Lung (tissue), 11 donors: ENCODE measurements at regions not wholly inside any gene's neighbourhood (a gene's known extent, or its start where the extent isn't known, plus 50 kb on each side); places are given as distances from the start of the nearest gene placed in this dataset.
A peak's percentile ranks its signal among the peaks of the same experiment; 100 is the strongest.

Source experiments
- ATAC-seq: fragments of 200-7000 bp; cut with Tn5 transposase; one replicate; pipeline ENCODE4 v1.9.1; 2020; ENCODE audit warnings: moderate number of reproducible peaks; ENCODE audit not compliant: insufficient read depth, low FRiP score
- DNase-seq, 3 donors: peaks; one replicate each; pipeline ENCODE4 v3.0.0-alpha.2; 2013 to 2017
- H3K27ac ChIP-seq, 2 donors: one replicate each; pipeline ENCODE4 v1.5.1; 2013; ENCODE audit warnings: mild to moderate bottlenecking in 2 of 2, moderate library complexity in 2 of 2, control low read depth in 1 of 2, inconsistent platforms in 1 of 2, low read depth in 1 of 2, low read length in 1 of 2
- H3K27me3 ChIP-seq, 3 donors: one replicate each; pipeline ENCODE4 v1.5.1; 2013; ENCODE audit warnings: low read length in 2 of 3; ENCODE audit not compliant: control insufficient read depth in 3 of 3, insufficient read depth in 3 of 3
- H3K36me3 ChIP-seq, 4 donors: one replicate each; pipeline ENCODE4 v1.5.1; 2013; ENCODE audit warnings: low read length in 4 of 4, mild to moderate bottlenecking in 1 of 4, moderate library complexity in 1 of 4; ENCODE audit not compliant: control insufficient read depth in 4 of 4, insufficient read depth in 4 of 4
- H3K4me1 ChIP-seq, 5 donors: one replicate each; pipeline ENCODE4 v1.5.1; 2013; ENCODE audit warnings: low read length in 5 of 5, mild to moderate bottlenecking in 2 of 5, moderate library complexity in 1 of 5; ENCODE audit not compliant: control insufficient read depth in 5 of 5, insufficient read depth in 5 of 5
- H3K4me3 ChIP-seq: one replicate; pipeline ENCODE4 v1.5.1; 2013; ENCODE audit warnings: mild to moderate bottlenecking, control low read depth, moderate library complexity
- H3K9ac ChIP-seq, 2 donors: one replicate each; pipeline ENCODE4 v1.5.1; 2013; ENCODE audit warnings: low read length in 2 of 2, control low read depth in 1 of 2; ENCODE audit not compliant: insufficient read depth in 1 of 2
- H3K9me3 ChIP-seq, 4 donors: one replicate each; pipeline ENCODE4 v1.5.1; 2013; ENCODE audit warnings: low read length in 3 of 4, mild to moderate bottlenecking in 1 of 4, moderate library complexity in 1 of 4; ENCODE audit not compliant: control insufficient read depth in 4 of 4, insufficient read depth in 3 of 4
- WGBS, 2 donors: extraction: QIAGEN DNeasy Blood & Tissue Kit; methylation state at CpG; one replicate each; pipeline ENCODE4 v1.1.7; 2013; 5-methylcytosine and 5-hydroxymethylcytosine counted together
- TF ChIP-seq, protein P1 (sequence below): IDR thresholded peaks from 2 replicates; pipeline ENCODE4 v1.5.1; 2012; ENCODE audit warnings: mild to moderate bottlenecking; ENCODE audit errors: control extremely low read depth, extremely low read depth
- donor health status: control.
- donor health status: control.
- donor health status: Bipolar disorder and iron deficiency.
- donor health status: healthy.
- donor health status: DM: yes; HTN: yes; CAD: no.

GRCh38 chr1:200299571-200299970 is 110.3 kb downstream of the ZNF281 start:
- H3K27me3 ChIP-seq: no peaks in the 10 kb centered on the region
- peaks cover 0 to 17% (median 0%) of the 10 kb centered on the region in 5 donors for H3K4me1 ChIP-seq
- DNase-seq: no peak
- no peak overlapping the region for H3K27ac ChIP-seq
- no peak for ATAC-seq
- no peaks in the 10 kb centered on the region for H3K9me3 ChIP-seq
- no peak overlapping the region for H3K4me3 ChIP-seq
- no peak overlapping the region for H3K9ac ChIP-seq
- H3K36me3 ChIP-seq: no peaks in the 10 kb centered on the region
- 91 to 100% methylated on average over 1 of the region's 1 CpG for WGBS, 2 donors
- TF ChIP-seq, protein P1, sequence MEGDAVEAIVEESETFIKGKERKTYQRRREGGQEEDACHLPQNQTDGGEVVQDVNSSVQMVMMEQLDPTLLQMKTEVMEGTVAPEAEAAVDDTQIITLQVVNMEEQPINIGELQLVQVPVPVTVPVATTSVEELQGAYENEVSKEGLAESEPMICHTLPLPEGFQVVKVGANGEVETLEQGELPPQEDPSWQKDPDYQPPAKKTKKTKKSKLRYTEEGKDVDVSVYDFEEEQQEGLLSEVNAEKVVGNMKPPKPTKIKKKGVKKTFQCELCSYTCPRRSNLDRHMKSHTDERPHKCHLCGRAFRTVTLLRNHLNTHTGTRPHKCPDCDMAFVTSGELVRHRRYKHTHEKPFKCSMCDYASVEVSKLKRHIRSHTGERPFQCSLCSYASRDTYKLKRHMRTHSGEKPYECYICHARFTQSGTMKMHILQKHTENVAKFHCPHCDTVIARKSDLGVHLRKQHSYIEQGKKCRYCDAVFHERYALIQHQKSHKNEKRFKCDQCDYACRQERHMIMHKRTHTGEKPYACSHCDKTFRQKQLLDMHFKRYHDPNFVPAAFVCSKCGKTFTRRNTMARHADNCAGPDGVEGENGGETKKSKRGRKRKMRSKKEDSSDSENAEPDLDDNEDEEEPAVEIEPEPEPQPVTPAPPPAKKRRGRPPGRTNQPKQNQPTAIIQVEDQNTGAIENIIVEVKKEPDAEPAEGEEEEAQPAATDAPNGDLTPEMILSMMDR: no peak

GRCh38 chr1:200298242-200298641 is 111.6 kb downstream of the ZNF281 start:
- H3K27me3 ChIP-seq: no peaks in the 10 kb centered on the region
- TF ChIP-seq, protein P1: no peak
- no peak overlapping the region for H3K27ac ChIP-seq
- no peaks in the 10 kb centered on the region for H3K36me3 ChIP-seq
- peaks cover 0 to 17% (median 0%) of the 10 kb centered on the region in 5 donors for H3K4me1 ChIP-seq
- WGBS, 2 donors: 71 to 81% methylated on average over 1 of the region's 1 CpG
- no peak for ATAC-seq
- no peak for DNase-seq
- no peaks in the 10 kb centered on the region for H3K9me3 ChIP-seq
- H3K4me3 ChIP-seq: no peak overlapping the region
- H3K9ac ChIP-seq: no peak overlapping the region

DNA sequence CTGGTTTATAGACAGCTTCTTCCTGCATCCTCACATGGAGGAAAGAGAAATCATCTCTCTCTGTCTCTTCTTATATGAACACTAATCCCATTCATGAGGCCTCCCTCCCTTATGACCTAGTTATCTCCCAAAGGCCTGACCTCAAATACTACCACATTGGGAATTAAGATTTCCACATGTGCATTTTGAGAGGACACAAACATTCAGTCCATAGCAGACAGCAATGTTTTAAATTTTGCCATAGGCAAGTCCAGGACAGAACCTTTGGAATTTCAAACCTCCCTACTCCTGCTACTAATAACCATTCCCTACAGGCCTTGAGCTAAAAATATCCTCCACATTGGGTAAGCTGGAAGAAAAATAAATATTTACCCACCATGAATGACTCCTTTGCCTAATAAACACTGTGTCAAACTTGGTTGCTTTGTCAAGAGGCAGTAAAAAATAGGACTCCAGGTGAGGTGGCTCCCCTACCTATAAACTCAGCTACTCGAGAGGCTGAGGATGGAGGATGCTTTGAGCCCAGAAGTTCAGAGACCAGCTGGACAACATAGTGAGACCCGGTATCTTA is 113.7 kb downstream of the ZNF281 start:
- Histone ChIP-seq H3K27me3 (no peaks in the 10 kb centered on the region), H3K4me1 (peaks cover 0 to 1% (median 0%) of the 10 kb centered on the region in 5 donors), H3K4me3 (no peak overlapping the region), H3K27ac (no peak overlapping the region), H3K9me3 (no peaks in the 10 kb centered on the region), H3K36me3 (no peaks in the 10 kb centered on the region), H3K9ac (no peak overlapping the region)
- ATAC-seq: peak; percentile 65
- TF ChIP-seq, protein P1: no peak
- 39 to 69% methylated on average over 2 of the region's 2 CpGs for WGBS, 2 donors
- peak in 1 of 3 donors; percentile 26 for DNase-seq

DNA sequence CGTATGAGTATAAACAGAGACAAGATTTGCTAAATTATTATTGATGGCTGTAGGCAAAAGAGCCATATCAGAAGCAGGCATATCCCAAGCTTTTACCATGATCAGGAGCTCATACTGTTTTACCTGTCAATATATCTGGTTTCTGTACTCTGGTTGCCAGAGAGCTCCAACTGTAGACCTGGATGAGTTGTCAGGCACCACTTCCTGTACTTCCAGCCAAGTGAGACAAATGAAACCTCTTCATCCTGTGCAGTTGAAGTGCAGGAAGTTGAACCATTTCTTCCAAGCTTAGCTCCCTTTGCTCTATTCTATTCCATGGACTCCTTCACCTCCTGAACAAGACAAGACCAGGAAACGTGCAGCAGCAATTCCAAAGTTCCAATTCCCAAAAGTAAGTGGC is 115.6 kb downstream of the ZNF281 start:
- TF ChIP-seq, protein P1: no peak
- H3K36me3 ChIP-seq: no peaks in the 10 kb centered on the region
- WGBS, 2 donors: 72 to 87% methylated on average over 2 of the region's 2 CpGs
- H3K27me3 ChIP-seq: no peaks in the 10 kb centered on the region
- no peaks in the 10 kb centered on the region for H3K9me3 ChIP-seq
- H3K9ac ChIP-seq: no peak overlapping the region
- no peak overlapping the region for H3K27ac ChIP-seq
- no peaks in the 10 kb centered on the region for H3K4me1 ChIP-seq
- peak; percentile 22 for ATAC-seq
- DNase-seq: no peak
- no peak overlapping the region for H3K4me3 ChIP-seq
